ENCODE measurements at regions not wholly inside any gene's neighbourhood (a gene's known extent, or its start where the extent isn't known, plus 50 kb on each side); places are given as distances from the start of the nearest gene placed in this dataset.

DNA sequence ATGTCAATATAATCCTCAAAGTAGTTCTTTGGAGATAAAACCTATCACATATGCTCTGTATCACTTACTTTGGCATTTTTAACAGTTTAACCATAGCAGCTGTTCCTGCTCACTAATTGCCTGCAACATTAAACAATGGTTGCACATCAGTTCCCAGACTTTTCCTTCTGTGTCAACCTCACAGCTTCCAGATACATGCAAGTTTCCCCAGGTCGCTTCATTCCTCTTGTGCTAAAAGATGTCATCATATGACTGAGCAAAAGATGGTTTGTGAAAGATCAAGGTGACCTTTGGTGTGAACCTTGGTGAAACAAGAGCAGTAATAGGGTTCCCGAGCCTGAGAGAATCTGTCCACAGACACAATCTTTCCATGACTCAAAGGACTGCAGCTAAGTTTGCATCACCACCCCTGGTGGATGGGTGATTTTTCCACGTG lies 500.4 kb upstream of the PAPPA start:
- ChIA-PET POLR2A (no interaction called here), CTCF (no interaction called here)
- BruUV-seq (replicated peaks) = no TSS peak
- Histone ChIP-seq H3K27ac (ENCODE audit: low read length) (no peak overlapping the region), H3K4me1 (ENCODE audit: control insufficient read depth, insufficient read depth, low read length) (no peaks in the 10 kb centered on the region), H3K27me3 (ENCODE audit: control insufficient read depth, insufficient read depth, low read length) (no peaks in the 10 kb centered on the region), H3K4me3 (ENCODE audit: low read depth in 2 of 2, low read length in 2 of 2) (no peak overlapping the region), H3K36me3 (ENCODE audit: control insufficient read depth, insufficient read depth, low read length) (no peaks in the 10 kb centered on the region), H3K9me3 (ENCODE audit: control insufficient read depth, insufficient read depth, low read depth, low read length) (no peaks in the 10 kb centered on the region)
- intact Hi-C loops (cut with micrococcal nuclease; ENCODE audit: unreplicated experiment) (no loop called here), in situ Hi-C loops (cut with HindIII; ENCODE audit: low pct_unique_long_range_greater_than_20kb, low sequenced_read_pairs) (no loop called here)
- no peak for ATAC-seq
- DNase-seq (ENCODE audit: low read depth, low spot score) = no peak
- TF ChIP-seq POLR2AphosphoS5 (IDR thresholded peaks at IDR 0.05; ENCODE audit: low read depth, low read length) (no peak), TCF7L2 (IDR thresholded peaks at IDR 0.05; ENCODE audit: low read depth, low read length) (no peak), SIN3A (IDR thresholded peaks at IDR 0.05; ENCODE audit: borderline replicate concordance, insufficient read depth, low read depth, low read length) (no peak)
- TF ChIP-seq, protein P1, sequence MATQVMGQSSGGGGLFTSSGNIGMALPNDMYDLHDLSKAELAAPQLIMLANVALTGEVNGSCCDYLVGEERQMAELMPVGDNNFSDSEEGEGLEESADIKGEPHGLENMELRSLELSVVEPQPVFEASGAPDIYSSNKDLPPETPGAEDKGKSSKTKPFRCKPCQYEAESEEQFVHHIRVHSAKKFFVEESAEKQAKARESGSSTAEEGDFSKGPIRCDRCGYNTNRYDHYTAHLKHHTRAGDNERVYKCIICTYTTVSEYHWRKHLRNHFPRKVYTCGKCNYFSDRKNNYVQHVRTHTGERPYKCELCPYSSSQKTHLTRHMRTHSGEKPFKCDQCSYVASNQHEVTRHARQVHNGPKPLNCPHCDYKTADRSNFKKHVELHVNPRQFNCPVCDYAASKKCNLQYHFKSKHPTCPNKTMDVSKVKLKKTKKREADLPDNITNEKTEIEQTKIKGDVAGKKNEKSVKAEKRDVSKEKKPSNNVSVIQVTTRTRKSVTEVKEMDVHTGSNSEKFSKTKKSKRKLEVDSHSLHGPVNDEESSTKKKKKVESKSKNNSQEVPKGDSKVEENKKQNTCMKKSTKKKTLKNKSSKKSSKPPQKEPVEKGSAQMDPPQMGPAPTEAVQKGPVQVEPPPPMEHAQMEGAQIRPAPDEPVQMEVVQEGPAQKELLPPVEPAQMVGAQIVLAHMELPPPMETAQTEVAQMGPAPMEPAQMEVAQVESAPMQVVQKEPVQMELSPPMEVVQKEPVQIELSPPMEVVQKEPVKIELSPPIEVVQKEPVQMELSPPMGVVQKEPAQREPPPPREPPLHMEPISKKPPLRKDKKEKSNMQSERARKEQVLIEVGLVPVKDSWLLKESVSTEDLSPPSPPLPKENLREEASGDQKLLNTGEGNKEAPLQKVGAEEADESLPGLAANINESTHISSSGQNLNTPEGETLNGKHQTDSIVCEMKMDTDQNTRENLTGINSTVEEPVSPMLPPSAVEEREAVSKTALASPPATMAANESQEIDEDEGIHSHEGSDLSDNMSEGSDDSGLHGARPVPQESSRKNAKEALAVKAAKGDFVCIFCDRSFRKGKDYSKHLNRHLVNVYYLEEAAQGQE (IDR thresholded peaks at IDR 0.05; ENCODE audit: insufficient read depth in 1 of 2, low read depth in 2 of 2, low read length in 1 of 2) = no peak
- TF ChIP-seq, protein P2, sequence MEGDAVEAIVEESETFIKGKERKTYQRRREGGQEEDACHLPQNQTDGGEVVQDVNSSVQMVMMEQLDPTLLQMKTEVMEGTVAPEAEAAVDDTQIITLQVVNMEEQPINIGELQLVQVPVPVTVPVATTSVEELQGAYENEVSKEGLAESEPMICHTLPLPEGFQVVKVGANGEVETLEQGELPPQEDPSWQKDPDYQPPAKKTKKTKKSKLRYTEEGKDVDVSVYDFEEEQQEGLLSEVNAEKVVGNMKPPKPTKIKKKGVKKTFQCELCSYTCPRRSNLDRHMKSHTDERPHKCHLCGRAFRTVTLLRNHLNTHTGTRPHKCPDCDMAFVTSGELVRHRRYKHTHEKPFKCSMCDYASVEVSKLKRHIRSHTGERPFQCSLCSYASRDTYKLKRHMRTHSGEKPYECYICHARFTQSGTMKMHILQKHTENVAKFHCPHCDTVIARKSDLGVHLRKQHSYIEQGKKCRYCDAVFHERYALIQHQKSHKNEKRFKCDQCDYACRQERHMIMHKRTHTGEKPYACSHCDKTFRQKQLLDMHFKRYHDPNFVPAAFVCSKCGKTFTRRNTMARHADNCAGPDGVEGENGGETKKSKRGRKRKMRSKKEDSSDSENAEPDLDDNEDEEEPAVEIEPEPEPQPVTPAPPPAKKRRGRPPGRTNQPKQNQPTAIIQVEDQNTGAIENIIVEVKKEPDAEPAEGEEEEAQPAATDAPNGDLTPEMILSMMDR (IDR thresholded peaks at IDR 0.05) = no peak

DNA sequence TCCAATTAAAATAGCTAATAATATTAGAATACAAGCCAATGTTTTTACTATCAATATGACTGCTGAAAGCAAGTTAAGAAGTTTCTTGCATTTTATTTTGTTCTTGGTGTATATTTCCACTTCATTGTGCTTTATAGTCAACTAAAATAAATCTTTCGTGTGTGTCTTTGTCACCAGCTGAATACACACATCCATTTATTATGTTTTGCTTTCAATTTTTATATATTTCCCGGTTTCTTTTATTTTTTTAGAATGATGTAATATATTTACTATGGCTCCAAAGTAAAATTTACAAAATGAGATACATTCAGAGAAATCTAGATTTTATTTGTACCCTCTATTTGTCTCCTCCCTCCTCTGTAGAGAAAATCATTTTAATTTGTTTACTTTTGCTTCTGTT lies 495.9 kb upstream of the PAPPA start:
- in situ Hi-C loops (cut with HindIII; ENCODE audit: low pct_unique_long_range_greater_than_20kb, low sequenced_read_pairs) = no loop called here
- ChIA-PET CTCF (no interaction called here), POLR2A (no interaction called here)
- no TSS peak for BruUV-seq (replicated peaks)
- intact Hi-C loops (cut with micrococcal nuclease; ENCODE audit: unreplicated experiment) = no loop called here
- no peaks in the 10 kb centered on the region for H3K36me3 ChIP-seq (ENCODE audit: control insufficient read depth, insufficient read depth, low read length)
- DNase-seq (ENCODE audit: low read depth, low spot score) (no peak), ATAC-seq (no peak)
- no peak overlapping the region for H3K27ac ChIP-seq (ENCODE audit: low read length)
- no peaks in the 10 kb centered on the region for H3K9me3 ChIP-seq (ENCODE audit: control insufficient read depth, insufficient read depth, low read depth, low read length)
- H3K27me3 ChIP-seq (ENCODE audit: control insufficient read depth, insufficient read depth, low read length) = no peaks in the 10 kb centered on the region
- no peak overlapping the region for H3K4me3 ChIP-seq (ENCODE audit: low read depth in 2 of 2, low read length in 2 of 2)
- no peak for TF ChIP-seq SIN3A (IDR thresholded peaks at IDR 0.05; ENCODE audit: borderline replicate concordance, insufficient read depth, low read depth, low read length)
- TF ChIP-seq POLR2AphosphoS5 (IDR thresholded peaks at IDR 0.05; ENCODE audit: low read depth, low read length) = no peak
- TF ChIP-seq, protein P1 (IDR thresholded peaks at IDR 0.05; ENCODE audit: insufficient read depth in 1 of 2, low read depth in 2 of 2, low read length in 1 of 2) = no peak
- TF ChIP-seq, protein P2 (IDR thresholded peaks at IDR 0.05) = no peak
- no peak for TF ChIP-seq TCF7L2 (IDR thresholded peaks at IDR 0.05; ENCODE audit: low read depth, low read length)
- H3K4me1 ChIP-seq (ENCODE audit: control insufficient read depth, insufficient read depth, low read length) = no peaks in the 10 kb centered on the region
